Panc1 (cell line): ENCODE measurements at regions not wholly inside any gene's neighbourhood (a gene's known extent, or its start where the extent isn't known, plus 50 kb on each side); places are given as distances from the start of the nearest gene placed in this dataset.

Experiments
- ATAC-seq: fragments of 200-7000 bp; cut with Tn5 transposase; 2 replicates; pipeline ENCODE4 v1.9.1; 2020; ENCODE audit warnings: mild to moderate bottlenecking, moderate library complexity
- BruUV-seq: library from RNA; stranded (reverse); fragments of 400-500 nt; replicated peaks from 2 replicates; lab custom pipeline; 2021; lab: Mats Ljungman, UMichigan
- CTCF ChIA-PET: fragments of 300-600 bp; sonication (Branson Sonifier 250); formaldehyde crosslinking; loops from one replicate; lab custom pipeline; 2022; ENCODE audit warnings: antibody characterized with exemption; lab: Charles Lee
- POLR2A ChIA-PET: fragments of 300-600 bp; sonication (Branson Sonifier 250); formaldehyde crosslinking; loops from one replicate; lab custom pipeline; 2022; ENCODE audit warnings: antibody characterized with exemption; lab: Charles Lee
- DNase-seq: peaks from one replicate; pipeline ENCODE4 v3.0.0-alpha.2; 2010; ENCODE audit warnings: low read depth, low spot score
- H3K27ac ChIP-seq: 2 replicates; pipeline ENCODE4 v1.5.1; 2011; ENCODE audit warnings: mild to moderate bottlenecking, low read length, inconsistent platforms
- H3K27me3 ChIP-seq: fragments of 200-500 bp; sonication (Bioruptor generic); 2 replicates; pipeline ENCODE4 v1.6.0; 2014; ENCODE audit warnings: low read length, inconsistent platforms; ENCODE audit not compliant: control insufficient read depth, insufficient read depth
- H3K36me3 ChIP-seq: fragments of 200-500 bp; sonication (Bioruptor generic); 2 replicates; pipeline ENCODE4 v1.5.1; 2014; ENCODE audit warnings: inconsistent platforms, mild to moderate bottlenecking, low read length, moderate library complexity; ENCODE audit not compliant: control insufficient read depth, insufficient read depth
- H3K4me1 ChIP-seq: 2 replicates; pipeline ENCODE4 v1.5.1; 2011; ENCODE audit warnings: inconsistent platforms, mild to moderate bottlenecking, low read length, moderate library complexity; ENCODE audit not compliant: control insufficient read depth, insufficient read depth
- H3K4me3 ChIP-seq, 2 experiments: 2 replicates each; pipeline ENCODE4 v1.5.1; 2011 to 2012; ENCODE audit warnings: low read depth in 2 of 2, low read length in 2 of 2, mild to moderate bottlenecking in 2 of 2, inconsistent platforms in 1 of 2, moderate library complexity in 1 of 2
- H3K9me3 ChIP-seq: fragments of 200-500 bp; sonication (Bioruptor generic); 2 replicates; pipeline ENCODE4 v1.5.1; 2014; ENCODE audit warnings: low read depth, mild to moderate bottlenecking, inconsistent platforms, low read length, moderate library complexity; ENCODE audit not compliant: control insufficient read depth, insufficient read depth
- CTCF ChIP-seq: fragments of 450-650 bp; IDR thresholded peaks from 2 replicates; pipeline ENCODE4 v1.5.1; 2017; ENCODE audit warnings: mild to moderate bottlenecking
- POLR2AphosphoS5 ChIP-seq: IDR thresholded peaks from 2 replicates; pipeline ENCODE4 v1.6.1; 2012; ENCODE audit warnings: mild to moderate bottlenecking, low read depth, low read length, moderate library complexity
- SIN3A ChIP-seq: IDR thresholded peaks from 2 replicates; pipeline ENCODE4 v1.6.1; 2012; ENCODE audit warnings: low read depth, mild to moderate bottlenecking, low read length, moderate library complexity, borderline replicate concordance; ENCODE audit not compliant: insufficient read depth
- TCF7L2 ChIP-seq: IDR thresholded peaks from 2 replicates; pipeline ENCODE4 v1.6.1; 2011; ENCODE audit warnings: mild to moderate bottlenecking, low read depth, low read length, inconsistent platforms
- in situ Hi-C: cut with HindIII; loops from 2 replicates; pipeline ENCODE4 v1.10.0; 2016; ENCODE audit warnings: low sequenced_read_pairs, low pct_unique_long_range_greater_than_20kb
- intact Hi-C: fragments of 100-400 bp; cut with micrococcal nuclease; formaldehyde crosslinking; loops from one replicate; pipeline ENCODE4 v1.10.0; 2022; ENCODE audit not compliant: unreplicated experiment
- TF ChIP-seq, protein P1 (sequence below), 2 experiments: IDR thresholded peaks; 2 replicates each; pipeline ENCODE4 v1.6.1; 2011 to 2012; ENCODE audit warnings: low read depth in 2 of 2, control low read depth in 1 of 2, low read length in 1 of 2, mild to moderate bottlenecking in 1 of 2, moderate library complexity in 1 of 2; ENCODE audit not compliant: insufficient read depth in 1 of 2

DNA sequence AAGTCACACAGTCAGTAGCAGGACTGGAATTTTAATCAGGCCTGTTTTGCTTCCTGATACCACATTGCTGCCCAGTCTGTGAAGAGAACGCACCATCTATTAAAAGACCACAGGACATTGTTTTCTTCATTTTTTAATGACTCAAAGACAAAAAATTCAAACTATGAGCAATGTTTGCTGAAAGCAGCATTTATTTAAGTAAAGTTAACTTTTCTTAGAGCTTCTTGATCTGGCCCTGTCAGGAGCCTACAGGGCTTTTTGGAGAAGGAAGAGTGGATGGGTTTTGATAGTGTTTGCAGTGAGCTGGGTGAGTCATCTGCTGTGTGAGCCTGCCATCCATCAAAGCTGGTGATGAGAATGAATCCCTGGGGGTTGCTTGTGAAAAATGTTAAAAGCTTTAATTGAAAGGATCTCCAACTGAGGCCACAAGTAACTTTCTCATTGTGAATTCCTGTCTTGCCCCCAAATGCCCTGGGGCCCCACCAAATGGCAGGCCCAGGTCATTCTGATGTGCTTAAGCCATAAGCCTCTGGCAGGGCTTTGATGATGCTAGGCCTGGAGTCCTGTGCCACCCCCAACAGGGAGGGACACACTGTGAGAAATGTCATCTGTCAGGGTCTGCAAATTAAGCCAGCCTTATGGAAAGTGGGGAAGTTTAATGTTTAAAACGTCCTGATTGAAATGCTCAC is 136.2 kb upstream of the PFN2 start:
- Histone ChIP-seq H3K4me3 (no peak overlapping the region), H3K36me3 (no peaks in the 10 kb centered on the region), H3K9me3 (peaks cover 4% of the 10 kb centered on the region; the same call in 1 of the 2 replicates), H3K4me1 (peaks cover 7% of the 10 kb centered on the region; the same call in 1 of the 2 replicates), H3K27ac (no peak overlapping the region), H3K27me3 (no peaks in the 10 kb centered on the region)
- TF ChIP-seq SIN3A (no peak), POLR2AphosphoS5 (no peak), CTCF (no peak), TCF7L2 (no peak)
- TF ChIP-seq, protein P1, sequence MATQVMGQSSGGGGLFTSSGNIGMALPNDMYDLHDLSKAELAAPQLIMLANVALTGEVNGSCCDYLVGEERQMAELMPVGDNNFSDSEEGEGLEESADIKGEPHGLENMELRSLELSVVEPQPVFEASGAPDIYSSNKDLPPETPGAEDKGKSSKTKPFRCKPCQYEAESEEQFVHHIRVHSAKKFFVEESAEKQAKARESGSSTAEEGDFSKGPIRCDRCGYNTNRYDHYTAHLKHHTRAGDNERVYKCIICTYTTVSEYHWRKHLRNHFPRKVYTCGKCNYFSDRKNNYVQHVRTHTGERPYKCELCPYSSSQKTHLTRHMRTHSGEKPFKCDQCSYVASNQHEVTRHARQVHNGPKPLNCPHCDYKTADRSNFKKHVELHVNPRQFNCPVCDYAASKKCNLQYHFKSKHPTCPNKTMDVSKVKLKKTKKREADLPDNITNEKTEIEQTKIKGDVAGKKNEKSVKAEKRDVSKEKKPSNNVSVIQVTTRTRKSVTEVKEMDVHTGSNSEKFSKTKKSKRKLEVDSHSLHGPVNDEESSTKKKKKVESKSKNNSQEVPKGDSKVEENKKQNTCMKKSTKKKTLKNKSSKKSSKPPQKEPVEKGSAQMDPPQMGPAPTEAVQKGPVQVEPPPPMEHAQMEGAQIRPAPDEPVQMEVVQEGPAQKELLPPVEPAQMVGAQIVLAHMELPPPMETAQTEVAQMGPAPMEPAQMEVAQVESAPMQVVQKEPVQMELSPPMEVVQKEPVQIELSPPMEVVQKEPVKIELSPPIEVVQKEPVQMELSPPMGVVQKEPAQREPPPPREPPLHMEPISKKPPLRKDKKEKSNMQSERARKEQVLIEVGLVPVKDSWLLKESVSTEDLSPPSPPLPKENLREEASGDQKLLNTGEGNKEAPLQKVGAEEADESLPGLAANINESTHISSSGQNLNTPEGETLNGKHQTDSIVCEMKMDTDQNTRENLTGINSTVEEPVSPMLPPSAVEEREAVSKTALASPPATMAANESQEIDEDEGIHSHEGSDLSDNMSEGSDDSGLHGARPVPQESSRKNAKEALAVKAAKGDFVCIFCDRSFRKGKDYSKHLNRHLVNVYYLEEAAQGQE (IDR thresholded peaks at IDR 0.05; ENCODE audit: insufficient read depth in 1 of 2, low read depth in 2 of 2, low read length in 1 of 2) = no peak
- CTCF ChIA-PET = interaction anchor here (0.7 kb wide), 1 partner anchor 126 kb away, joined by 3 read pairs; no protein-coding TSS in a partner anchor
- ATAC-seq = peak; percentile 67; the same call in 1 of the 2 replicates
- in situ Hi-C loops (no loop called here), intact Hi-C loops (no loop called here)
- POLR2A ChIA-PET = no interaction called here
- no TSS peak for BruUV-seq
- DNase-seq = no peak

- Histone ChIP-seq H3K4me1 (peaks cover 7% of the 10 kb centered on the region; the same call in 1 of the 2 replicates), H3K36me3 (no peaks in the 10 kb centered on the region), H3K27me3 (no peaks in the 10 kb centered on the region), H3K27ac (no peak overlapping the region), H3K4me3 (no peak overlapping the region), H3K9me3 (peaks cover 10% of the 10 kb centered on the region; the same call in 1 of the 2 replicates)
- ChIA-PET CTCF (no interaction called here), POLR2A (no interaction called here)
- TF ChIP-seq POLR2AphosphoS5 (no peak), TCF7L2 (no peak), SIN3A (no peak), CTCF (no peak)
- TF ChIP-seq, protein P1 (IDR thresholded peaks at IDR 0.05; ENCODE audit: insufficient read depth in 1 of 2, low read depth in 2 of 2, low read length in 1 of 2) = no peak
- in situ Hi-C loops = no loop called here
- DNase-seq (no peak), ATAC-seq (no peak)
- intact Hi-C loops = no loop called here
- BruUV-seq = no TSS peak
Measured at GRCh38 chr3:150105886-150106612, 135.4 kb upstream of the PFN2 start.
